GM21576 (cell line): ENCODE measurements at regions not wholly inside any gene's neighbourhood (a gene's known extent, or its start where the extent isn't known, plus 50 kb on each side); places are given as distances from the start of the nearest gene placed in this dataset.
"Not testable (repeated sequence)": the region's sequence is repeated elsewhere in the genome, so short reads cannot be mapped to it uniquely, and the experiment has no call there.

Experiments used
- ATAC-seq: cut with Tn5 transposase; IDR thresholded peaks from one replicate; pipeline ENCODE4 v1.9.1; 2021; ENCODE audit warnings: mild to moderate bottlenecking, moderate library complexity; ENCODE audit not compliant: unreplicated experiment

GRCh38 chr10:31186225-31187000 is 132.6 kb upstream of the ZEB1 start:
- ATAC-seq: no peak

- ATAC-seq: no peak
These were observed 131.8 kb upstream of the ZEB1 start for GRCh38 chr10:31187182-31187581.

GRCh38 chr10:31187607-31188210 is 131.3 kb upstream of the ZEB1 start:
- ATAC-seq: no peak

DNA sequence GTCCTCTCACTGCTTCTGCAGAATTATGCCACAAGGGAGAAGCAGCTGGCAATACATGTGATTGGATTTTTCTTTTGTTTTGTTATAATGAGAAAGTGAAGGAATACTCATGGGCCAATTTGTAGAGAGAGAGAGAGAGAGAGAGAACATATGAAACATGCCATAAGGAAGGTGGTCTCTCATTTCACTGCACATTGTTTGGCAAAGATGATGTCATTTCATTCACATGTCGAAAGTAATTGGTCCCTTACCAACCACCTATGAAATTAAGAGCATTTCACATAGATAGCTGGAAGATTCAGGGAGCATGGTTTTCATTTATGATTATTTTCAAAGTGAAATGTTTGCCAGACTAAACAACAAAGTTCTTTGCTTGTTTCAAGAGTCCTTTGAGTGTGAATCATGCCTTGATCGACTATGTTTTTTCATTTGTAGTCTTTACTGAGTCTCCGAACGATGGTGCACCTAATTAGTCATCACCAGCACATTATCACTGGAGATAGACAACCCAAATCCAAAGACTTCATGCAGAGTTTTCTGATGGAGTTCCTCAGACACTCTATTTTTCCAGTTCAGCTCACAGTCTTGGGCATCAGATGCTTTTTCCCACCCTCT is 130.1 kb upstream of the ZEB1 start:
- no peak for ATAC-seq

DNA sequence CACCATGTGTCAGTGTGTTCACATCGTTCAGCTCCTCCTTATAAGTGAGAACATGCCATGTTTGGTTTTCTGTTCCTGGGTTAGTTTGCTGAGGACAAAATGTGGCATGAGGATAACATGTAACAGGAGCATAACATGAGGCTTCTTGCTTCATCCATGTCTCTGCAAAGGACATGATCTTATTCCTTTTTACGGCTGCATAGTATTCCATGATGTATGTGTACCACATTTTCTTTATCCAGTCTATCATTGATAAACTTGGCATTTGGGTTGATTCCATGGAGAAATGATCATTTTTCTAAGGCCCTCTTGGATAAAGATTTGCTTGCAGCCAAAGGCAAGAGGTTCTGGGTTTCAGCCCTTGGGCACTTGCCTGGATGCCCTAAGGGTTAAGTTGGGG is 128.5 kb upstream of the ZEB1 start:
- ATAC-seq: no peak

- no peak for ATAC-seq
These were observed 126.5 kb upstream of the ZEB1 start for GRCh38 chr10:31192475-31192874.

GRCh38 chr10:31194986-31195385 is 124.0 kb upstream of the ZEB1 start:
- ATAC-seq: no peak

DNA sequence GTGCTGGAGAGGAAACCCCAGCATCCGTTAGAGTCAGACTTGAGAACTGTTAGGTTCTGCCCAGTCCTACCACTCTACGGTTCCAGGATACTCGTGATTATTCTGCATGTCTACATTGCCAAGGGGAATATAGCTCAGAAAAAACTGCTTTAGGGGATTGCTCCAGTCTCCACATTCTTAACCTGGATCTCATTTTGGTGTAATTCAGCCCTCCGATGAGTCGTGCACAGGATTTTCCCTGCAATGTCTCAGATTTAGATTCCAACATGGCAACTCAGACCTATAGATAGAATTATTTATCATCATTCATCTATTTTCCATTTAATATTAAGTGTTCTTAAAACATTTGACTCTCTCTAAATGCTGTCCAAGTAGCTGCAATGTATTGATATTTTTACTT is 121.1 kb upstream of the ZEB1 start:
- ATAC-seq: no peak

DNA sequence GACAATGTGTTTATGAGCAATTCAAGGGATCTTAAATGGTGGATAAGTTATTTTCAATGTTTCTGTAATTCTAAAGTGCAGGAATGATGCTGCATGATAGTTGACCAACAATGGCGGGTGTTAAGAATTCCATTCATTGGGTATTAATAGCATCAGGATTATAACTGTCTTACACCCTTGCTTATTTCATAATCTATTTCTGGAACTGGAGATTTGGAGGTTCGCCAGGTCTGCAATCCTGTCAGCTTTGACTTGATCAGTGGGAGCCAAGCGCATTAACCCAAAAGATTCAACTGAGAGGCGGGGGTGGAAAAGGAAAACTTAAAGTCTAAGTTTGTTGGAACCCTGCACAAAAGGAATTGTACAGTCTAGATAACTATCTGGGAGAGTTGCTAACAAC is 114.9 kb upstream of the ZEB1 start:
- ATAC-seq: no peak

DNA sequence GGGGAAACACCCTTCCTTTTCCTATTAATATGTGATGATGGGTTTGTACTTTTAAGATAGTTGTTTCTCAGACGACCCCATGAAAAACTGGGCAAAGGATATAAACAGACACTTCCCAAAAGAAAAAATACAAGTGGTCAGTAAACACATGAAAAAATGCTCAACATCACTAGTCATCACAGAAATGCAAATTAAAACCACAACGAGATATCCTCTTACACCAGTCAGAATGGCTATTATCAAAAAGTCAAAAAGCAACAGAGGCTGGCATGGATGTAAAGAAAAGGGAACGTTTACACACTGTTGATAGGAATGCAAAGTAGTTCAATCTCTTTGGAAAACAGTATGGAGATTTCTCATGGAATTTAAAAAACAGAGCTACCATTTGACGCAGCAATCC is 111.4 kb upstream of the ZEB1 start:
- no peak for ATAC-seq

- no peak for ATAC-seq
These were observed 109.5 kb upstream of the ZEB1 start for GRCh38 chr10:31209478-31209877.

GRCh38 chr10:31210190-31210589 is 108.8 kb upstream of the ZEB1 start:
- ATAC-seq: no peak

- ATAC-seq: no peak
These were observed 105.1 kb upstream of the ZEB1 start for GRCh38 chr10:31213959-31214358.

DNA sequence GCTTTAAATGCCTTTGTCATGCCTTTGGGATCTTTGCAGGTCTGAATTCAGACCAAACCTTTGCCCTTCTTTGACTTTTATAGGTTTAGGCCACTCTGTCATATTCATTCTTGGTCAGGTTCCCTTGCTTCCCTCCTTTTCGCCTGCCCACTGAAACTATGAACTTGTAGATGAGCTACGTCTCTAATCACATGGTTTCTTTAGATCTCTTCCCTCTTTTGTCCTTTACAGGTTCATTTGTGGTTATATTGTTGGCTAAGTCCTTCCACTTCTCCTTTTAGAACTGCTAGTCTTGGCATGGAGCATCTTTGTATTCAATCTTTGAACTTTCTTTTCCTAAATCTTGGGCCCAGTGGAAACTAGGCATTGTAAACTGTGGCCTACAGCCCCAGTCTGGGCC is 104.0 kb upstream of the ZEB1 start:
- ATAC-seq: no peak

GRCh38 chr10:31219306-31219705 is 99.7 kb upstream of the ZEB1 start:
- ATAC-seq: no peak

DNA sequence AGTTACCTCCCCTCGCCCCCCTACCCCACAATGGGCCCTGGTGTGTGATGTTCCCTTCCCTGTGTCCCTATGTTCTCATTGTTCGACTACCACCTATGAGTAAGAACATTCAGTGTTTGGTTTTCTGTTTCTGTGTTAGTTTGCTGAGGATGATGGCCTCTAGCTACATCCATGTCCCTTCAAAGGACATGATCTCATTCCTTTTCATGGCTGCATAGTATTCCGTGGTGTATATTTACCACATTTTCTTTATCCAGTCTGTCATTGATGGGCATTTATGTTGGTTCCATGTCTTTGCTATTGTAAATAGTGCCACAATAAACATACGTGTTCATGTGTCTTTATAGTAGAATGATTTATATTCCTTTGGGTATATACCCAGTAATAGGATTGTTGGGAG is 90.2 kb upstream of the ZEB1 start:
- not testable (repeated sequence) for ATAC-seq

DNA sequence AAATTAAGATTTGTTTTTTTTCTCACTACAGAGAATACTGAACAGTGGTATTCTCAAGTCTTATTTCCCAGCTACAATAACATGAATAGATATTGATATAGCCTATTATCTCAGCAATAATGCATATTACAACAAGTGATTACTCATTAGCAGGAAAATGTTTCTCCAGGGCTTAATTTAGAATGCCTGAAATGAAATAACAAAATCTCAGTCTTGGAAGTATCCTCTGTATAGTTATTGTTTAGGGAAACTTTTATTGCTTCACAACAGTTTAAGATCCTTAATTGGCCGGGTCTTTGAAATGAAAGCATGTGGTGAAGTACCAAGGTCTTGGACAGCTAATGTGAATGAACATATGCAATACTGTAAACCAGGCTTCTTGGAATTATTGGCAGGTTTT is 79.1 kb upstream of the ZEB1 start:
- ATAC-seq: no peak

DNA sequence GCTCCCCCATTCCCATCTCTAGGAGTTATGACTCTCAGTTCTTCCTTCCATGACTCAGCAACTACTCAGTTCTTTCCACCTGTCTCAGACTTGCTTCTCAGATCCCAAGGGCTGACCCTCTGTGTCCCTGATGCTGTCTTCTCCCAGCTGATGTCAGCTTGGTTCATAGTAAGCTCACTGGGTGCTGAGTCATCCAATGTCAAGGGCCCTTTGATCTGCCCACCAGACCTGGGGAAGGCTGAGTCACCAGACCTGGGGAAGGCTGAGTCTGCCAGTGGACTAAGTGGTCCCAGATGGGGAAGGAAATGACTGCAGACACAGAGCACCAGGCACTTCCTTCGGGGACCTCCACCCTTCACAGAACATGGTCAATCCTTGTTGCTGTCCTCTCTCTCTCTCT is 76.1 kb upstream of the ZEB1 start:
- ATAC-seq: no peak

DNA sequence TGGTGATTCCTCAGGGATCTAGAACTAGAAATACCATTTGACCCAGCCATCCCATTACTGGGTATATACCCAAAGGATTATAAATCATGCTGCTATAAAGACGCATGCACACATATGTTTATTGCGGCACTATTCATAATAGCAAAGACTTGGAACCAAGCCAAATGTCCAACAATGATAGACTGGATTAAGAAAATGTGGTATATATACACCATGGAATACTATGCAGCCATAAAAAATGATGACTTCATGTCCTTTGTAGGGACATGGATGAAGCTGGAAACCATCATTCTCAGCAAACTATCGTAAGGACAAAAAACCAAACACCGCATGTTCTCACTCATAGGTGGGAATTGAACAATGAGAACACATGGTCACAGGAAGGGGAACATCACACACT is 67.9 kb upstream of the ZEB1 start:
- ATAC-seq: not testable (repeated sequence)

DNA sequence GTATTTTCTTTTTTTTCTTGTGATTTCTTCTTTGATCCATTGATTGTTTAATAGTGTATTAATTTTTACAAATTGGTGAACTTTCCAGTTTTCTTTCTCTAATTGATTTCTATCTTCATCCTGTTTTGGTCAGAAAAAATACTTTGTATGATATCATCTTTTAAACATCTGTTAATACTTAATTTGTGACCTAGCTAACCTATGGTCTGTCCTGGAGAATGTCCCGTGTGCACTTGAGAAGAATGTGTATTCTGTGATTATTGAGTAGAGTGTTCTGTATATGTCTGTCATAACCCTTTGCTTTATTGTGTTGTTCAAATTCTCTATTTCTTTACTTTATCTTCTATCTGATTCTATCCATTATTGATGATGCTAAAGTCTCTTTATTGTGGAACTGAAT is 65.8 kb upstream of the ZEB1 start:
- ATAC-seq: no peak

DNA sequence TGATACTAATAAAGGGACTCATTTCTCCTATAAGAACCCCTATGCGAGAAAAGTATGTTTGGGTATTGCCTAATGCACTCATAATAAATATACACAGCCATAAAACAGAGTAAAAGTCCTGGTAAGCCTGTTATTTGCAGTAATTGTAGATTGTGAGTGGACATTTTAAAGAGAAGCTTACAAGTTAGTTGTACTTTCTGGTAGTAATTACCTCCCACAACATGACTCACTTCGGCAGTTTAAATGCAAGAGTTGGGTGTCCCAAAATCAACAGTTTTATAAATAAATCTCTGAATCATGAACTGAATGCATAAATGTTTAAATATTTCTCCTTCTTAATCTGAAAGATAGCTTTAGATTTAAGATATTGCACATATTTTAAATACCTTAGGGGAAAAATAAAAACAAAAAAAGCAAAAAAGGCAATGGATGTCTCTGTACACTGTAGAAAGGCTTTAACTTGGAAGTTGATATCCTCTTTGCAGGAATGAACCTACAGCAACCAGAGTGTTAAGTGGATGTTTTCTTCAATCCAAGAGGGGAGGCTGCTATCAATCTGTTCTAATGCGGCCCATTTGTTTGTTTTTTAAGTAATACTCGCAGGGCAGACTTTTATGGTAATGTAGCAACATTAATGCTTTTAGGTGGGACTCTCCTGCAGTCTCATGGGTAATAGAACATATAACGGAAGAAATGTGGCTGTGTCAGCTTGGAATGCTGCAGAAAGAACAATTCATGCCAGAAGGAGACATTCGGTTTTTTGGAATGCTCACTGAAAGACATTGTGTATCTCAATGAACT is 57.3 kb upstream of the ZEB1 start:
- no peak for ATAC-seq

GRCh38 chr10:31262672-31263071 is 56.3 kb upstream of the ZEB1 start:
- no peak for ATAC-seq
